MM.1S (cell line): ENCODE measurements at regions not wholly inside any gene's neighbourhood (a gene's known extent, or its start where the extent isn't known, plus 50 kb on each side); places are given as distances from the start of the nearest gene placed in this dataset.

Experiments used
- DNase-seq: peaks from one replicate; pipeline ENCODE4 v3.0.0-alpha.2; 2015
- H2AFZ ChIP-seq: fragments of 300-600 bp; sonication (generic); 2 replicates; pipeline ENCODE4 v1.6.0; 2016; ENCODE audit warnings: antibody characterized with exemption, low read length
- H3F3A ChIP-seq: fragments of 300-600 bp; sonication (generic); 2 replicates; pipeline ENCODE4 v1.6.1; 2016; ENCODE audit warnings: mild to moderate bottlenecking, antibody characterized with exemption, low read length, moderate library complexity, mixed read lengths; ENCODE audit not compliant: insufficient read depth
- H3K27ac ChIP-seq: fragments of 300-600 bp; sonication (generic); 2 replicates; pipeline ENCODE4 v1.5.1; 2016; ENCODE audit warnings: mild to moderate bottlenecking, low read length
- H3K27me3 ChIP-seq: fragments of 300-600 bp; sonication (generic); replicated peaks from 2 replicates; pipeline ENCODE4 v1.6.0; 2016; ENCODE audit warnings: low read length; ENCODE audit not compliant: insufficient read depth
- H3K36me3 ChIP-seq: fragments of 300-600 bp; sonication (generic); replicated peaks from 2 replicates; pipeline ENCODE4 v1.6.1; 2016; ENCODE audit warnings: mild to moderate bottlenecking, low read length, mixed read lengths; ENCODE audit not compliant: insufficient read depth
- H3K4me1 ChIP-seq: fragments of 300-600 bp; sonication (generic); 2 replicates; pipeline ENCODE4 v1.6.1; 2016; ENCODE audit warnings: low read length, mixed read lengths
- H3K4me2 ChIP-seq: fragments of 300-600 bp; sonication (generic); 2 replicates; pipeline ENCODE4 v1.6.0; 2016; ENCODE audit warnings: low read depth, low read length
- H3K4me3 ChIP-seq: fragments of 300-600 bp; sonication (generic); 2 replicates; pipeline ENCODE4 v1.5.1; 2016; ENCODE audit warnings: low read length, mixed read lengths
- H3K79me2 ChIP-seq: fragments of 300-600 bp; sonication (generic); 2 replicates; pipeline ENCODE4 v1.6.1; 2016; ENCODE audit warnings: mixed run types, low read length, mixed read lengths
- H3K9ac ChIP-seq: fragments of 300-600 bp; sonication (generic); 2 replicates; pipeline ENCODE4 v1.6.1; 2016; ENCODE audit warnings: low read length, mixed read lengths
- H3K9me2 ChIP-seq: fragments of 300-600 bp; sonication (generic); replicated peaks from 2 replicates; pipeline ENCODE4 v1.6.1; 2016; ENCODE audit warnings: mild to moderate bottlenecking, low read length, mixed read lengths; ENCODE audit not compliant: insufficient read depth
- H3K9me3 ChIP-seq: fragments of 300-600 bp; sonication (generic); replicated peaks from 2 replicates; pipeline ENCODE4 v1.6.1; 2016; ENCODE audit warnings: mild to moderate bottlenecking, low read length, mixed read lengths; ENCODE audit not compliant: insufficient read depth
- H4K20me1 ChIP-seq: fragments of 300-600 bp; sonication (generic); 2 replicates; pipeline ENCODE4 v1.6.1; 2016; ENCODE audit warnings: mild to moderate bottlenecking, low read length, moderate library complexity, mixed read lengths; ENCODE audit not compliant: insufficient read depth
- CTCF ChIP-seq: fragments of 300-600 bp; sonication (generic); IDR thresholded peaks from 2 replicates; pipeline ENCODE4 v1.5.1; 2016; ENCODE audit warnings: antibody characterized with exemption, low read length, mixed read lengths
- EZH2 ChIP-seq: fragments of 300-600 bp; sonication (generic); optimal IDR thresholded peaks from 2 replicates; pipeline ENCODE3; 2017; ENCODE audit warnings: low read depth, mild to moderate bottlenecking, antibody characterized with exemption, low read length, mixed read lengths
- EZH2phosphoT487 ChIP-seq: fragments of 300-600 bp; sonication (generic); IDR thresholded peaks from 2 replicates; pipeline ENCODE4 v1.6.1; 2018; ENCODE audit warnings: antibody characterized with exemption, low read length

- no peak overlapping the region for H3K4me2 ChIP-seq
- TF ChIP-seq CTCF = no peak
- no peak for TF ChIP-seq EZH2
- TF ChIP-seq EZH2phosphoT487 = no peak
These were observed 178.0 kb downstream of the ACTL7B start for GRCh38 chr9:108677776-108678175.

DNA sequence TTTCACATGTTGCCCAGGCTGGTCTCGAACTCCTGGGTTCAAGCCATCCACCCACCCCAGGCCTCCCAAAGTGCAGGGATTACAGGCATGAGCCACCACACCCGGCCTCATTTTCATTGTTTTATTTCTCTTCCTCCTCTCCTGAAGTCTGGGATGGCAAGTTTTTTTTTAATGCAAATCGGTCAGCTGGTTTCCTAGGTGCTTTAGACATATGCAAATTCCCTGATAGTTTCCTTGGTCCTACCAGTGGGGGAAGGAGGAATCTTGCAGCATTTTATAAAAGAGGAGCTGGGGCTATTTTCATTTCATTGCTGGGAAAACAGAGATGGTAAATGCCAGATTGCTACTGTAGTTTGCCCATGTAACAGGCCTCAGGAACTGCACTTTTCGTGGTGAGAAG is 179.4 kb downstream of the ACTL7B start:
- H3K4me3 ChIP-seq = no peak overlapping the region
- H4K20me1 ChIP-seq = no peaks in the 10 kb centered on the region
- H3K27me3 ChIP-seq = no peaks in the 10 kb centered on the region
- no peak overlapping the region for H3K4me2 ChIP-seq
- H3K36me3 ChIP-seq = no peaks in the 10 kb centered on the region
- H3K9me3 ChIP-seq = no peaks in the 10 kb centered on the region
- no peak overlapping the region for H2AFZ ChIP-seq
- H3K79me2 ChIP-seq = no peaks in the 10 kb centered on the region
- no peaks in the 10 kb centered on the region for H3K9me2 ChIP-seq
- no peaks in the 10 kb centered on the region for H3F3A ChIP-seq
- H3K4me1 ChIP-seq = no peaks in the 10 kb centered on the region
- DNase-seq = no peak
- no peak overlapping the region for H3K9ac ChIP-seq
- H3K27ac ChIP-seq = no peak overlapping the region
- TF ChIP-seq EZH2 (no peak), EZH2phosphoT487 (no peak), CTCF (no peak)

More at GRCh38 chr9:108677776-108678175, 178.0 kb downstream of the ACTL7B start:
- no peak overlapping the region for H3K9ac ChIP-seq
- no peak for DNase-seq
- H3K9me3 ChIP-seq = no peaks in the 10 kb centered on the region
- H3F3A ChIP-seq = no peaks in the 10 kb centered on the region
- H3K4me1 ChIP-seq = no peaks in the 10 kb centered on the region
- H3K9me2 ChIP-seq = no peaks in the 10 kb centered on the region
- no peaks in the 10 kb centered on the region for H3K36me3 ChIP-seq
- H3K79me2 ChIP-seq = no peaks in the 10 kb centered on the region
- no peaks in the 10 kb centered on the region for H4K20me1 ChIP-seq
- no peaks in the 10 kb centered on the region for H3K27me3 ChIP-seq
- no peak overlapping the region for H3K4me3 ChIP-seq
- H3K27ac ChIP-seq = no peak overlapping the region
- no peak overlapping the region for H2AFZ ChIP-seq

DNA sequence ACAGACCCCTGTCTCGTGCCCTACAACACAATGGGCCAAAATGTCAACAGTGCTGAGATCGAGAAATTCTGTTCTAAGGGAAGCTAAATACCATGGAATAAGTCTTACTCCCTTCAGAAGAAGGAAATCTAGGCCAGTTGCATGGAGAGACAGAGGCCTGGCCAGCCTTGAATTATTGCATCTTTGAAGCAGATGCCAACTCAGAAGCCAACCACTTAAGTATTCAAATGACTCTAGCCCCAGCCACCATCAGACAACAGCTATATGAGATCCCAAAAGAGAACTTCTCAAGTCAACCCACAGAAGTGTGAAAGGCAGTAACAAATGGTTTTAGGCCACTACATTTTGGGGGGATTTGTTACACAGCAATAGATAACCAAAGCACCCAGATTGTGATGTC is 180.1 kb downstream of the ACTL7B start:
- Histone ChIP-seq H2AFZ (no peak overlapping the region), H3K9ac (no peak overlapping the region), H3F3A (no peaks in the 10 kb centered on the region), H3K4me2 (no peak overlapping the region), H3K36me3 (no peaks in the 10 kb centered on the region), H3K27me3 (no peaks in the 10 kb centered on the region), H3K79me2 (no peaks in the 10 kb centered on the region), H3K4me1 (no peaks in the 10 kb centered on the region), H3K27ac (no peak overlapping the region), H3K9me3 (no peaks in the 10 kb centered on the region), H4K20me1 (no peaks in the 10 kb centered on the region), H3K4me3 (no peak overlapping the region), H3K9me2 (no peaks in the 10 kb centered on the region)
- no peak for DNase-seq
- TF ChIP-seq CTCF = no peak
- no peak for TF ChIP-seq EZH2phosphoT487
- TF ChIP-seq EZH2 = no peak
